ENCODE measurements at regions not wholly inside any gene's neighbourhood (a gene's known extent, or its start where the extent isn't known, plus 50 kb on each side); places are given as distances from the start of the nearest gene placed in this dataset.
"Not testable (repeated sequence)": the region's sequence is repeated elsewhere in the genome, so short reads cannot be mapped to it uniquely, and the experiment has no call there.

DNA sequence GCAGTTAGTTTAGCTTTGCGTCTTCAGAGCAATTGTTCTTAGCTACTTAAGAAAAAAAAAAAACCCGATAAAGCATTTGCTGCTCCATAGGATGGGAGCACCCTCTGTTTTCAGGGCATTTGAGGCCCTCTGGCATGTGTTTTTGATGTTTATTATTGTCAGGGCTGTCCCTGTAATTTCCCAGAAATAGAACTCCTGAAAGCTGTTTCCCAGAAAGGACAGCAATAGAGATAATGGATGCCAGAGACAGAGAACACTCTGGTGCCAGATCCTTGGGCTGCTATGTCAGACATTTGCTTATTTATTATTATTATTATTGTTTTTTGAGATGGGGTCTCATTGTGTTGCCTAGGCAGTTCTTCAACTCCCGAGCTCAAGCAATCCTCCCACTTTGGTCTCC, 201.3 kb downstream of the ALG10 start:
- no peak for DNase-seq (ENCODE audit: low read depth, low spot score)

DNA sequence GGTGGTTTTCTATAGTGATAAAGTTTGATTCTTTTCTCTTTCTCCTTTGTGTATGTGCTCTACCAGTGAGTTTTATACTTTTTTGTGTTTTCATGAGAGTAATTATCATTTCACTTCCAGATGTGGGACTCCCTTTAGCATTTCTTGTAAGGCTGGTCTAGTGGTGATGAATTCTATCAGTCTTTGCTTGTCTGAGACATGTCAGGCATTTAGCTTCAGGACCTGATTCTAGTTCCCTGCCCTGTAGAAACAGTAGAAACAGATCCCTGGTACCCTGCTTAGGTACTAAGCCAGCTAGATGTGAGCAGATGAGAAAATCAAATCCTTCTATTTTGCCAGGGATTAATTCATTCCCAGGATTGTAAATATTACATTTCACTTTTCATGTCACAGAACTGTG, 203.7 kb downstream of the ALG10 start:
- DNase-seq (ENCODE audit: low read depth, low spot score): not testable (repeated sequence)

DNA sequence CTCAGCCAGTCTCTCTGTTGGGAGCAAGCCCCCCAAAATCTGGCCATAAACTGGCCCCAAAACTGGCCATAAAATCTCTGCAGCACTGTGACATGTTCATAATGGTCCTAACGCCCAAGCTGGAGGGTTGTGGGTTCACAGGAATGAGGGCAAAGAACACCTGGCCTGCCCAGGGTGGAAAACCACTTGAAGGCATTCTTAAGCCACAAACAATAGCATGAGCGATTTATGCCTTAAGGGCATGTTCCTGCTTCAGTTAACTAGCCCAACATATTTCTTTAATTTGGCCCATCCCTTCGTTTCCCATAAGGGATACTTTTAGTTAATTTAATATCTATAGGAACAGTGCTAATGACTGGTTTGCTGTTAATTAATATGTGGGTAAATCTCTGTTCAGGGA, 205.8 kb downstream of the ALG10 start:
- DNase-seq (ENCODE audit: low read depth, low spot score): not testable (repeated sequence)

DNA sequence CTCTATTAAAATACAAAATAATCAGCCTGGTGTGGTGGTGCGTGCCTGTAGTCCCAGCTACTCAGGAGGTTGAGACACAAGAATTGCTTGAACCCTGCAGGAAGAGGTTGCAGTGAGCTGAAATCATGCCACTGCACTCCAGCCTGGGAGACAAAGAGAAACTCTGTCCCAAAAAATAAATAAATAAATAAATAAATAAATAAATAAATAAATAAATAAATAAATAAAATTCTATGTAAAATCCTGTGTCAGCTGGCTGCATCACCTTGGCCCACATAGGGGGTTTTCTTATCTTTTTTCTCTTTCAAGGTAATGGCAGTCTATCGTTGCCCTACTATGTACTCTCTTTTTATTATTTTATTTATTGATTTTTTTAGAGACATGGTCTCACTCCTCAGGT, 206.7 kb downstream of the ALG10 start:
- not testable (repeated sequence) for DNase-seq (ENCODE audit: low read depth, low spot score)

DNA sequence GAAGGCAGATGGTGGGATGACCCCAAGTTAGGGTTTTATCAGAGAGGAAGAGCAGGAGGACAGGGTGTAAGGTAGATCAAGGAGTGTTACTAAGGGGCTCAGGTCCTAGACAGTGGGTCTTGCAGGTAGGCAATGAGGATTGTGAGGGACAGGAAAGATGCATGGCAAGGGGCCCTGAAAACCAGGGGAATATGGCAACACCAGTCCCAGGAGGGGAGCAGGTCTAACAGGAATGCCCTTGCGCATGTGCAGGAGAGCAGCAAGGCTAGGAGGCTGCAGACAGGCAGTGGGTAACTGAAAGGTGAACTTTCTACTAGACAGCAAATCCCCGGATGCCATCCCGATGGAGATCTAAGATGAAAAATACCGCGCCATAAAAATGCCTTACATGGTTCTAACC, 211.3 kb downstream of the ALG10 start:
- no peak for DNase-seq (ENCODE audit: low read depth, low spot score)

DNA sequence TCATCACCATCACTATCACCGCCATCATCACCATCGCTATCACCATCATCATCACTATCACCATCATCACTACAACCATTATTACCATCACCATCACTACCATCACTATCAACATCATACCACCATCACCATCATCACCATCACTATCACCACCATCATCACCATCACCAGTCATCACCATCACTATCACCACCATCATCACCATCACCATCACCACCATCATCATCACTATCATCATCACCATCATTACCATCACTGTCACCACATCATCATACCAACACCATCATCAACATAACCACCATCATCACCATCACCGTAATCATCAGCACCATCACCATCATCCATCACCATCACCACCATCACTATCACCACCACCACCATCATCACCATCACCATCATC, 213.8 kb downstream of the ALG10 start:
- DNase-seq (ENCODE audit: low read depth, low spot score): no peak

DNA sequence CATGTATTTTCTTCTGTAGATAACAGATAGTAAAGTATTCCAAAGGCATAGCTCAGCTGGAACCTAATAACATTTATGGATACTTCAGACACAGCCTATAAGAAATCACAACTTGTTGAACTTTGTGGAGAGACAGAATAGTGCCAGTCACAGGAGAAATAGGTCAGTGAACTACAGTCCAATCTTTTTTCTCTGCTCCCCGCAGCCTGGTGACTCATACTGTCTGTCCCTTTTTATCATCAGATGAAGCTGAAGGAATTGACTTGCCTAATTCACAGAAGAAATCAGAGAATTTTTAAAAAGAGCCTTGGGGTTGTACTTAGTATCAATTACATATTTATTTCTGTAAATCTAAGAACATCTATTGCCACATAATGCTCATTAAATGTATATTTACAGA, 222.3 kb downstream of the ALG10 start:
- no peak for DNase-seq (ENCODE audit: low read depth, low spot score)

DNA sequence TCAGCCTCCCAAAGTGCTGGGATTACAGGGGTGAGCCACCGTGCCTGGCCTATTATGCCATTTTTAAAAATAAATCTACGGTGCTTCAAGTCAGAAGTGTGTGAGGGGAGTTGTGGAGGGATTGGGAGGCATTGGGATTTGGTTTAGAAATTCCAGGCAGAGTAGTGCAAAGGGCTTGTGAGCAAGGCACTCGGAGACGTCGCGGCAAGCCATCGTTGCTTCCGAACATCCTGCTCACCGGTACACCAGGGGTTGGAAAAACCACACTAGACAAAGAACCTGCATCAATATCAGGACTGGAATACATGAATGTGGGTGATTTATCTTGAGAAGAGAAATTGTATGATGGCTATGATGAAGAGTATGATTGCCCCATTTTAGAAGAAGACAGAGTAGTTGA, 227.0 kb downstream of the ALG10 start:
- no peak for DNase-seq (ENCODE audit: low read depth, low spot score)

DNA sequence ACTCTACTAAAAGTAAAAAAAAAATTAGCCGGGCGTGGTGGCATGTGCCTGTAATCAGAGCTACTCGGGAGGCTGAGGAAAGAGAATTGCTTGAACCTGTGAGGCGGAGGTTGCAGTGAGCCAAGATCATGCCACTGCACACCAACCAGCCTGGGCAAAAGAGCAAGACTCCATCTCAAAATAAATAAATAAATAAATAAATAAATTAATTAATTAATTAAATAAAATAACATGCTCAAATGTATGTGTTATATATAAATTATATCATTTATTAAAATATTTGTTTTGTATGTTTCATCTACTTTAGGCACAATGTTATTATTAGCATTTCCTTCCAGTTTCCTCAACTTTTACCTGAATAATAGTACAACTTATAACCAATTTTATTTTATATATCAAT, 229.6 kb downstream of the ALG10 start:
- DNase-seq (ENCODE audit: low read depth, low spot score): not testable (repeated sequence)

DNA sequence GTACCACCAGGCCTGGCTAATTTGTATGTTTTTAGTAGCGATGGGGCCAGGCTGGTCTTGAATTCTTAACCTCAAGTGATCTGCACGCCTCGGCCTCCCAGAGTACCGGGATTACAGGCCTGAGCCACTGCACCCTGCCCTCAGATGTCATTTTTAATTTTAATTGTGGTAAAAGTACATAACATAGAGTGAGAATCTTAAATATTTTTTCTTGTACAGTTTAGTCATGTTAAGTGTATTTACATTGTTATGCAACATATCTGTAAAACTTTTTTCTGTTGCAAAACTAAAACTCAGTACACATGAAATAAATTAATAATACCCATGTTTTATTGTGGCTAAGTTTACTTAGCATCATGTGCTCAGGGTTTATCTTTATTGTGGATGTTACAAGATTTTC, 231.4 kb downstream of the ALG10 start:
- DNase-seq (ENCODE audit: low read depth, low spot score): no peak

DNA sequence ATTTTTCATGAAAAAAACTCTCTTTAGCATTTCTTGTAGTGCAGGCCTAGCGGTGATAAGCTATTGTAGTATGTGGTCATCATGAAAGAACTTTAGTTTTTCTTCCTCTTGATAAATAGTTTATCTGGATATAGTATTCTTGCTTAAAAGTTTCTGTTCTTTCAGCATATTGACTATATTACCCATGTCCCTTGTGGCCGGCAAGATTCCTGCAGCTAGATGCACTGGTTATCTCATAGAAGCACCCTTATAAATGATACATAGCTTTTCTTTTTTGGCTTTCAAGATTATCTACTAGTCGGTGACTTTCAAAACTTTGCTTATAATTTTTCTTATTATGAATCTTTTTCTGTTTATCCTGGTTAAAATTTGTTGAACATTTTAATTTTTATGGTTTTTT, 234.8 kb downstream of the ALG10 start:
- DNase-seq (ENCODE audit: low read depth, low spot score): no peak

DNA sequence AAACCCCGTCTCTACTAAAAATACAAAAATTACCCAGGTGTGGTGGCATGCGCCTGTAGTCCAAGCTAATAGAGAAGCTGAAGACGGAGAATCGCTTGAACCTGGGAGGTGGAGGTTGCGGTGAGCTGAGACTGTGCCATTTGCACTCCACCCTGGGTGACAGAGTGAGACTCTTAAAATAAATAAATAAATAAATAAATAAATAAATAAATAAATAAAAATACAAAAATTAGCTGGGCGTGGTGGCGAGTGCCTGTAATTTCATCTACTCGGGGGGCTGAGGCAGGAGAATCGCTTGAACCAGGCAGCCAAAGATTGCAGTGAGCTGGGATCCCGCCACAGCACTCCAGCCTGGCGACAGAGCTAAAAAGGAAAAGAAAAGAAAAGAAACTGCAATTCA, 239.8 kb downstream of the ALG10 start:
- DNase-seq (ENCODE audit: low read depth, low spot score): not testable (repeated sequence)

DNA sequence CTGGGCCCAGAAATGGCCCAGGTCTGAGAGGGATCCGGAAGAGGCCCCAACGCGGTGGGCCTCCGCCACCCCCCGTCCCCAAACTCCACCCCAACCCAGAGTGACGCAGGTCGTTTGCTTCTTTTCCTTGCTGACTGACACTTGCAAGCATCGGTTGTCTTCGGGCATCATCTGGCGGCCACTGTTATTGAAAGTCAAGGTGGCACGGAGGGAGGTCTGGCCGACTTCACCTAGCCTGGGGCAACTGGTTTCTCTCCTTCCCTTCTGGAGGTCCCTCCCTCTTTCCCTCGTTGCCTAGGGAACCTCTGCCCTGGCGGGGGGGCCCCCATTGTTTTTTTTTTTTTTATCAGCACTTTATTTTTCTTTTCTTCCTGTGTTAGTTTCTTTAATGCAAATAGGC, 241.8 kb downstream of the ALG10 start:
- no peak for DNase-seq (ENCODE audit: low read depth, low spot score)

DNA sequence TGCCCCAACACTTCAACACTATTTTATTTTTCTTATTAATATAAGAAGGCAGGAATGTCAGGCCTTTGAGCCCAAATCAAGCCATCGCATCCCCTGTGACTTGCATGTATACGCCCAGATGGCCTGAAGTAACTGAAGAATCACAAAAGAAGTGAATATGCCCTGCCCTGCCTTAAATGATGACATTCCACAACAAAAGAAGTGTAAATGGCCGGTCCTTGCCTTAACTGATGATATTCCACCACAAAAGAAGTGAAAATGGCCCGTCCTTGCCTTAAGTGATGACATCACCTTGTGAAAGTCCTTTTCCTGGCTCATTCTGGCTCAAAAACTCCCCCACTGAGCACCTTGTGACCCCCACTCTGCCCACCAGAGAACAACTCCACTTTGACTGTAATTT, 251.4 kb downstream of the ALG10 start:
- not testable (repeated sequence) for DNase-seq (ENCODE audit: low read depth, low spot score)

DNA sequence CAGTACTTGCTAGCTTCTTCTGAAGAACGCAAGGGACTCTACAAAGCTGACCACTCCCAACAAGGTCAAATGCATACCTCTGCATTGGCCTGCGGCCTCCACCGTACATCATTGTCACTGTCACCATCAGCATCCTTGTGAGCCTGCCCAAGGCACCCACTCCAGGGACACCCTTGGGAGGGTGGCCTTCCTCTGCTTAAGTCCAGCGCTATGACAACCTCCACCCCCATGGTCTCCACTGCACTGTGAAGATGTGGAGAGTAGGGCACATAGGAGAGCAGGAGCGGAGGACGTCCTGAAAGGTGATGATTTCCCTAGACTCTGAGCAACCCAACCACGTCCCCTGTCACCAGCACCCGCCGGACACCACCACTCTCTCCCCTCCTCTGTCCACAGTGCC, 252.8 kb downstream of the ALG10 start:
- DNase-seq (ENCODE audit: low read depth, low spot score): no peak

DNA sequence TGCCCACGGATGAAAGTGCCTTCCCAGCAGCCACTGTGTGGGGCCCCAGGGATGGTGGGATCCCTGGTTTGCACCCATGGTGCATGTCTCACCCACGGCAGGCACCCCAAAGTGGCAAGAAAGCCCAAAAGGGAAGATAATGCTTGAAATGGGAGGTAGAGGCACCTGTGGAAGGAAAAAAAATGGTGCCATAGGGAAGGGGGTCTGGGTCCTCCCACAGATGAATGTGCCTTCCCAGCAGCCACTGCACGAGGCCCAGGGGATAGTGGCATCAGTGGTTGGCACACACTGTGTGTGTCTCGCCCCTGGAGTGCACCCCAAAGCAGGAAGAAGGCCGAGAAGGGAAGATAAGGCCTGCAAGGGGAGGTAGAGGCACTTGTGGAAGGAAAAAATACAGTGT, 264.2 kb downstream of the ALG10 start:
- no peak for DNase-seq (ENCODE audit: low read depth, low spot score)

DNA sequence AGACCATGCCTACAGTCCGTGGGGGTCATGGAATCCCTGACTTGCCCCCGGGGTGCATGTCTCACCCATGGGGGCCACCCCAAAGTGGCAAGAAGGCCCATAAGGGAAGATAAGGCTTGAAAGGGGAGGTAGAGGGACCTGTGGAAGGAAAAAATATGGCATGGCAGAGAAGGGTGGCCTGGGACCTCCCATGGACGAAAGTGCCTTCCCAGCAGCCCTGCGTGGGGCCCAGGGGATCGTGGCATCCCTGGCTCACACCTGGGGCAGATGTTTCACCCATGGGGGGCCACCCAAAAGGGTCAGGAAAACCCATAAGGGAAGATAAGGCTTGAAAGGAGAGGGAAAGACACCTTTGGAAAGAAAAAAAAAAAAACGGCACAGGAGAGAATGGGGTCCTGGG, 264.6 kb downstream of the ALG10 start:
- DNase-seq (ENCODE audit: low read depth, low spot score): no peak

DNA sequence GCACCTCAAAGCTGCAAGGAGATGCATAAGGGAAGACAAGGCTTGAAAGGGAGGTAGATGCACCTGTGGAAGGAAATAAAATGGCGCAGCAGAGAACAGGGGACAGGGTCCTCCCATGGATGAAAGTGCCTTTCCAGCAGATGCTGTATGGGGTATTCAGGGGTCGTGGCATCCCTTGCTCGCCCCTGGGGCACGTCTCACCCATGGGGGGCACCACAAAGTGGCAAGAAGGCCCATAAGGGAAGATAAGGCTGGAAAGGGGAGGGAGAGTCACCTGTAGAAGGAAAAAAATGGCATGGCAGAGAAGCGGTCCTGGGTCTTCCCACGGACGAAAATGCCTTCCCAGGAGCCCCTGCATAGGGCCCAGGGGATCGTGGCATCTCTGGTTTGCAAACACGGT, 265.1 kb downstream of the ALG10 start:
- DNase-seq (ENCODE audit: low read depth, low spot score): no peak

DNA sequence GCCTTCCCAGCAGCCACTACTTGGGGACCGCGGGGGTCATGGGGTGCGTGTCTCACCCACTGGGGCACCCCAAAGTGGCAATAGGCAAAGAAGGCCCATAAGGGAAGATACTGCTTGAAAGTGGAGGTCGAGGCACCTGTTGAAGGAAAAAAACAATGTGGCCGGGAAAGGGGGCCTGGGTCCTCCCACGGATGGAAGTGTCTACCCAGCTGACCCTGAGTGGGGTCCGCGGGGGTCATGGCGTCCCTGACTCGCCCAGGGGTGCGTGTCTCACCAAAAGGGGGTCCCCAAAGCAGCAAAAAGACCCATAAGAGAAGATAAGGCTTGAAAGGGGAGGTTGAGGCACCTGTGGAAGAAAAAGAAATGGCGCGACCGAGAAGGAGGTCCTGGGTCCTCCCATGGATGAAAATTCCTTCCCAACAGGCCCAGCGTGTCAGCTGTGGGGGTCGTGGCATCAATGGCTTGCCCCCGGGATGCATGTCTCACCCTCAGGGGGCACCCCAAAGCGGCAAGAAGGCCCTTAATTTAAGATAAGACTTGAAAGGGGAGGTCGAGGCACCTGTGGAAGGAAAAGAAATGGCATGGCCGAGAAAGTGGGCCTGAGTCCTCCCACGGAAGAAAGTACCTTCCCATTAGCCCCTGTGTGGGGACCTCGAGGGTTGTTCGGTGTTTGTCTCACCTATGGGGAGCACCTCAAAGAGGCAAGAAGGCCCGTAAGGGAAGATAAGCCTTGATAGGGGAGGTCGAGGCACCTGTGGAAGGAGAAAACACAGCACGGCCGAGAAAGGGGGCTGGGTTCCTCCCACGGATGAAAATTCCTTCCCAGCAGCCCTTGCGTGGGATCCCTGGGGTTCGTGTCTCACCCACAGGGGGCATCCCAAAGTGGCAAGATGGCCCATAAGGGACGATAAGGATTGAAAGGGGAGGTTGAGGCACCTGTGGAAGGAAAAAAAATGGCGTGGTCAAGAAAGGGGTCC, 266.0 kb downstream of the ALG10 start:
- DNase-seq (ENCODE audit: low read depth, low spot score): no peak

DNA sequence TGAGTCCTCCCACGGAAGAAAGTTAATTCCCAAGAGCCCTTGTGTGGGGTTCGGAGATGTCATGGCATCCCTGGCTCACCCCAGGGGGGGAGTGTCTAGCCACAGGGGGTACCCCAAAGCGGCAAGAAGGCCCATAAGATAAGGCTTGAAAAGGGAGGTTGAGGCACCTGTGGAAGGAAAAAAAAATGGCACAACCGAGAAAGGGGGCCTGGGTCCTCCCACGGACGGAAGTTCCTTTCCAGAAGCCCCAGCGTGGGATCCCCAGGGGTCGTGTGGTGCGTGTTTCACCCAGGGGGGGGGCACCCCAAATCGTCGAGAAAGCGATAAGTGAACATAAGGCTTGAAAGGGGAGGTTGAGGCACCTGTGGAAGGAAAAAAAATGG, 266.7 kb downstream of the ALG10 start:
- no peak for DNase-seq (ENCODE audit: low read depth, low spot score)

DNA sequence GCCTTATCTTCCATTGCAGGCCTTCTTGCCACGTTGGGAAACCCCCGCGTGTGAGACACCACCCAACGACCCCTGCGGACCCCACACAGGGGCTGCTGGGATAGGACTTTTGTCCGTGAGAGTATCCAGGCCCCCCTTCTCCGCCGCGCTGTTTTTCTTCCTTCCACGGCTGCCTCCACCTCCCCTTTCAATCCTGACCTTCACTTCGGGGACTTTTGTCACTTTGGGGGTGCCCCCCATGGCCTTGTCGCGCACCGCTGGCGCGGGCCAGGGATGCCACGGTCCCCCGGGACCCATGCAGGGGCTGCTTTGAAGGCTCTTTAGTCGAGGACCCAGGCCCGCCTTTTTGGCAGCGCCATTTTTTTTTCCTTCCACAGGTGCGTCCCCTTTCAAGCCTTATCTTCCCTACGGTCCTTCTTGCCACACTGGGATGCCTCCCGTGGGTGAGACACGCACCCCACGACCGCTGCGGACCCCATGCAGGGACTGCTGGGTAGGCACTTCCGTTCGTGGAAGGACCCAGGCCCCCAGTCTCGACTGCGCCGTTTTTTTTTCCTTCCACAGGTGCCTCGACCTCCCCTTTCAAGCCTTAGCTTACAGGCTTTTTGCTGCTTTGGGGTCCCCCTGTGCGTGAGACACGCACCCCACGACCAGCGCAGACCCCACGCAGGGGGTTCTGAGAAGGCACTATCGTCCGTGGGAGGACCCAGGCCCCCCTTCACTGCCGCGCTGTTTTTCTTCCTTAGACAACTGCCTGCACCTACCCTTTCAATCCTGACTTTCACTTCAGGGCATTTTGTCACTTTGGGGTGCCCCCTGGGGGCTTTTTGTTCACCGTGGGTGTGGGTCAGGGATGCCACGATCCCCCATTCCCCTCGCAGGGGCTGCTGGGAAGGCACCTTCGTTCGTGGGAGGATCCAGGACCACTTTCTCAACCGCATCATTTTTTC, 267.4 kb downstream of the ALG10 start:
- no peak for DNase-seq (ENCODE audit: low read depth, low spot score)

DNA sequence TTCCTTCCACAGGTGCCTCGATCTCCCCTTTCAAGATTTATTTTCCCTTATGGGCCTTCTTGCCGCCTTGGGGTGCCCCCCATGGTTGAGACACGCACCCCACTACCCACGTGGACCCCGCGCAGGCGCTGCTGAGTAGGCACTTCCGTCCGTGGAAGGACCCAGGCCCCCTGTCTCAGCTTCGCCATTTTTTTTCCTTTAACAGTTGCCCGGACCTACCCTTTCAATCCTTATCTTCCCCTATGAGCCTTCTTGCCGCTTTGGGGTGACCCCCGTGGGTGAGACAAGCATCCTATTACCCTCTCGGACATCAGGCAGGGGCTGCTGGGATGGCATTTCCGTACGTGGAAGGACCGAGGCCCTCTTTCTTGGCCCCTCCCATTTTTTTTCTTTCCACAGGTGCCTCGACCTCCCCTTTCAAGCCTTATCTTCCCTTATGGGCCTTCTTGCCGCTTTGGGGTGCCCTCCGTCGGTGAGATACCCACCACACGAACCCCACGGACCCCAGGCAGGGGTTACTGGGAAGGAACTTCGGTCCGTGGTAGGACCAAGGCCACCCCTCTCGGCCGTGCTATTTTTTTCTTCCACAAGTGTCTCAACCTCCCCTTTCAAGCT, 268.2 kb downstream of the ALG10 start:
- DNase-seq (ENCODE audit: low read depth, low spot score): no peak
